Sigmoid colon (tissue), 4 donors: ENCODE measurements at regions not wholly inside any gene's neighbourhood (a gene's known extent, or its start where the extent isn't known, plus 50 kb on each side); places are given as distances from the start of the nearest gene placed in this dataset.

ENCODE experiments used
- CTCF ChIP-seq, 4 experiments: fragments of 450-650 bp in 3 of 4; fragments of 200-600 bp in 1 of 4; IDR thresholded peaks; one replicate each; pipeline ENCODE4 v1.5.1; 2016 to 2019; ENCODE audit warnings: antibody characterized with exemption in 4 of 4, mild to moderate bottlenecking in 3 of 4, moderate library complexity in 2 of 4
- EP300 ChIP-seq, 4 donors: sonication (generic); formaldehyde crosslinking; IDR thresholded peaks; one replicate each; pipeline ENCODE4 v1.6.1; 2017; ENCODE audit warnings: antibody characterized with exemption in 4 of 4
- POLR2A ChIP-seq, 2 donors: fragments of 450-650 bp; IDR thresholded peaks; one replicate each; pipeline ENCODE4 v1.6.1; 2016; ENCODE audit warnings: antibody characterized with exemption in 2 of 2, mild to moderate bottlenecking in 2 of 2, moderate library complexity in 2 of 2
- POLR2AphosphoS5 ChIP-seq, 4 donors: sonication (generic); formaldehyde crosslinking; IDR thresholded peaks; one replicate each; pipeline ENCODE4 v1.6.1; 2017; ENCODE audit warnings: antibody characterized with exemption in 4 of 4

GRCh38 chr6:82739303-82739702 lies 326.3 kb downstream of the UBE3D start:
- TF ChIP-seq POLR2A (IDR thresholded peaks at IDR 0.05), result no peak
- TF ChIP-seq CTCF (IDR thresholded peaks at IDR 0.05), result no peak
- TF ChIP-seq EP300 (IDR thresholded peaks at IDR 0.05), result no peak
- no peak for TF ChIP-seq POLR2AphosphoS5 (IDR thresholded peaks at IDR 0.05)
